HG03139 (cell line): ENCODE measurements at regions not wholly inside any gene's neighbourhood (a gene's known extent, or its start where the extent isn't known, plus 50 kb on each side); places are given as distances from the start of the nearest gene placed in this dataset.
"Not testable (repeated sequence)": the region's sequence is repeated elsewhere in the genome, so short reads cannot be mapped to it uniquely, and the experiment has no call there.

Experiments used
- ATAC-seq: cut with Tn5 transposase; IDR thresholded peaks from one replicate; pipeline ENCODE4 v1.9.1; 2021; ENCODE audit not compliant: unreplicated experiment

DNA sequence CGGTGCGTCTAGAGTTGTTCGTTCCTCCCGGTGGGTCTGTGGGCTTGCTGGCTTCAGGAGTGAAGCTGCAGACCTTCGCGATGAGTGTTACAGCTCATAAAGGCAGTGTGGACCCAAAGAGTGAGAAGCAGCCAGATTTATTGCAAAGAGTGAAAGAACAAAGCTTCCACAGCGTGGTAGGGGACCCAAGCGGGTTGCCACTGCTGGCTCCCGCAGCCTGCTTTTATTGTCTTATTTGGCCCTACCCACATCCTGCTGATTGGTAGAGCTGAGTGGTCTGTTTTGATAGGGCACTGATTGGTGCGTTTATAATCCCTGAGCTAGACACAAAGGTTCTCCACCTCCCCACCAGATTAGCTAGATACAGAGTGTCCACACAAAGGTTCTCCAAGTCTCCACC is 250.4 kb downstream of the GJA1 start:
- ATAC-seq: not testable (repeated sequence)

DNA sequence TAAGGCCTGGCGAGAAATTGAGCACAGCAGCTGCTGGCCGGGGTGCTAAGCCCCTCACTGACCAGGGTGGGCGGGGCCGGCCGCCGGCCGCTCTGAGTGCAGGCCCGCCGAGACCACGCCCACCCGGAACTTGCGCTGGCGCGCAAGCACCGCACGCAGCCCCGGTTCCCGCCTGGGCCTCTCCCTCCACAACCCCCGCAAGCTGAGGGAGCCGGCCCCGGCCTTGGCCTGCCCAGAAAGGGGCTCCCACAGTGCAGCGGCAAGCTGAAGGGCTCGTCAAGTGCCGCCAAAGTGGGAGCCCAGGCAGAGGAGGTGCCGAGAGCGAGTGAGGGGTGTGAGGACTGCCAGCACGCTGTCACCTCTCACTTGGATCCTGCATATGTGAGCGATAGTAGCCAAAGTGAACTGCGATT is 251.2 kb downstream of the GJA1 start:
- ATAC-seq: no peak

DNA sequence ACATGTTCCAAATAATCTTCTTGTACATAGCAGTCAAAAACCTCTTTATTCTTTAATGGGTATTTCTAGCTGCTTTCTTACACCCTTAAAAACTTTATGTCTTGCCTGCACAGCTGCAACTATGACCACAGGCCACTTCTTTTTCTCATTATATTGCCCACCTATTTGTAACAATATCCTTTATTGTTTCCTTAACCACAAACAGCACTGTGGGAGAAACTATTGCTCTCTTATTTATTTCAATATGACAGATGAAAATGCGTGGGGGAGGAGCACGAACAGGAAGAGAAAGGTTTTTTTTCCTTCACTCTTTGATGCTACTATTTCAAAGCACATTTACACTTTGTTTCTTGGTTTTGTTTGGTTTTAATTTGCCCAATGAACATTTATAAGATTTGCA is 253.5 kb downstream of the GJA1 start:
- no peak for ATAC-seq

DNA sequence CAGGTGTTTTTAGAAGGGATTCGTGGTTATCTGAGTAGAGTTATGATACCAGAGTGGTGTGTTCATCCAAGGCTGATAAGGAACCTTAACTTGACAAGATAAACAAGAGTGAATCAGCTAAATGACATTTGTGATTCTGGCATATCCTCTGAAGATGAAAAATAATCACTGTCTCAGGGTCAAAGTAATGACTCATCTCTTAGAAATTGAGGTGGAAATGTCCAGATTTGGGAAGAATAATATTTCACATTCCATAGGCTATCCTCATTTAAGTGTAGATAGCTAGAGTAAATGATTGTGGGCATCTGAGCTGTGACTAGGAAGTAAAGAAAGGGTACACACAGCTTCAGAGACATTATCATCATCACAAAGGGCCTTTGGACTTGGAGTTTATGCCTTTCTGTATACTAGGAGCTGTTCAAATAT is 255.7 kb downstream of the GJA1 start:
- ATAC-seq: no peak

DNA sequence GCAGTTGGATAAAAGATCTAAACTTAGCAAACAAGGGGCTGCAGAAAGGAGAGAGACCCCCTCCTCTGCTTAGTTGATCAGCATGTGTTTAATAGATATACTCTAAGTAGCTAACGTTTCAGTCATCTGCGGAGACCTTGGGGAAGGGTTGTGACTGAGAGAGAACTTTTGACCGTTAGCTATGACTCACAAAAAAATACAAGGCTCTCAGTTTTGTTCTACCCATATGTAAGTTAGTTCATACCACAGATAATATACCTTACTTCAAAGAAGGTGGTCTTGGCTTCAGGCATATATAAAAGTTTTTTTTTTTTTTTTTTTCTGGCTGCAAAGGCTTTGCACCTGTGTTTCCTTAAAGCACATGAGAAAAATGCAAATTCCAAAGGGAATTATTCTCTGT is 258.9 kb downstream of the GJA1 start:
- no peak for ATAC-seq

DNA sequence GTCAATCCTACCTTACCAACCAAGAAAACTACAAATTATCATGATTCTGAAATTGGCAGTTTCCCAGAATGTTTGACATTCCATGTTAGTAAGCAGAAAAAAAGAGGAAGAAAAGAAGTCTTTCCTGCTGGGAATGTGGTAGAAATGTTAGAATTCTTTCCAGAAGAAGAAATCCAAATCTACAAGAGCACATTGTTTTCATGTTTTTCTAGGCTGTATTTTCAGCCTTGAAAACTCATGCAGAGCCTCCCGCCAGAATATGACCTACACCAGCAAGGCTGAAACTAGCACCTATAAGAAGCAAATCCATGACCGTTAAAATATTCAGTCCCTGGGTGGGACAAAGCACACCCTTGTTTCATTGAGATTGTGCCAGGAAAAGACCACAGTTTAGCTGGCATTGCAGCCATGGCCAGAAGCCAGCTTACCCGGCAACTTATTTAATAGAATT is 259.4 kb downstream of the GJA1 start:
- ATAC-seq: no peak

DNA sequence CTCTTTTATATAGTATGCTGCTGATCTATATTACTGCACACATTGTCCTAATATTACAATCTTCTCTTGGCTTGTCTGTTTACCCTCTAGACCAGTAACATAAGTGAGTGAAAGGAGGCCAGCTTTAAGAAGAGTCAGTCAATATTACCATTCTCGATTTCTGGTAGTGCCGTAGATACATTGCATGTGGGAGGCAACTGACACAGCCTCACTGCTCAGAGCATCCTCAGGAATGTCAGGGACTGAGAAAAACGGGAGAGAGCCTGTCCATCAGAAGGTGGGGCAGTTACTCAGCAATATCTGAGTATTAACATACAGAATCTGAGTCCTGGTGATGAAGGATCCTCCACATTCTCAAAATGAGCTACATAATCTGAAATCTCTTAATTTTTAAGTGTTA is 259.9 kb downstream of the GJA1 start:
- ATAC-seq: no peak

DNA sequence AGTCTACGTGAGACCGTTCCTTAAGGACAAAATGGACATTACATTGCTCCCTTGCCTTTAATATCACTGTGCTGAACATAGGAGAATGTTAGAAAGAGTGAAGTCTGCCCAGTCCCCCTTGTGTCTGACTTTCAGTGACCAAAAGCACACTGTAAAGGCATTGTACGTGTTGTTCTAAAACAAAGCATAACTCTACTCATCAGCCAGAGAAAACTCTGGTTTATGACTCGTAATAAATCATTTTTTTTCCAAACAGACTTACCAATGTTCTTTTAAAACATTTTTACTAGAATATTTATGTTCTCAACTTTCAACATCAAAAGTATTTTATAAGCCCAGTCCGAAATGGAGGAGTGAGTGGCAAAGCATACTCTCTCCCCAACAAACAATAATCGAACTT is 262.5 kb downstream of the GJA1 start:
- no peak for ATAC-seq

DNA sequence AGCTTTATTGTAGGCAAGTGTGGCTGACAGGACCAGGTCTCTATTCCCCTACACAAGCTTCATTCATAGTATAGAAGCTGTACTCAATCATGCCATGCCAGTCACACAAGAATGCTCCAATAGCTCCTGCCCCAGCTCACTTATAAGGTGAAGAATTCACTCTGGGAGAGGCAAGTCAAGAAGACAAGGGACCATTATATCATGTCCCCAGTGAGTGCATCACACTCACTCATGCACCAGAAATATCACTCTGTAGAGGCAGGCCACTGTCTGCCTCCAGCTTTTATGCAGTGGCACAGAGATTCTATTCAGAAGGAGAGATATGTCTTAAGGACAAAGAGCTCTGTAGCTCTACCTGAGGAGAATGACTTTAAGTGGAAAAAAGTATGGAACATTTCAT is 263.2 kb downstream of the GJA1 start:
- no peak for ATAC-seq

DNA sequence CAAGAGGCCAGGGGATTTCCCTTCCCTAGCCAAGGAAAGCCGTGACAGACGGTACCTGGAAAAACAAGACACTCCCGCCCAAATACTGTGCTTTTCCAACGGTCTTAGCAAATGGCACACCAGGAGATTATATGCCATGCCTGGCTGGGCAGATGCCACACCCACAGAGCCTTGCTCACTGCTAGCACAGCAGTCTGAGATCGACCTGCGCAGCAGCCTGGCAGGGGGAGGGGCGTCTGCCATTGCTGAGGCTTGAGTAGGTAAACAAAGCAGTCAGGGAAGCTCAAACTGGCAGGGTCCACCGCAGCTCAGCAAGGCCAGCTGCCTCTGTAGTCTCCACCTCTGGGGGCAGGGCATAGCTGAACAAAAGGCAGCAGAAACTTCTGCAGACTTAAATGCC is 267.7 kb downstream of the GJA1 start:
- ATAC-seq: not testable (repeated sequence)

DNA sequence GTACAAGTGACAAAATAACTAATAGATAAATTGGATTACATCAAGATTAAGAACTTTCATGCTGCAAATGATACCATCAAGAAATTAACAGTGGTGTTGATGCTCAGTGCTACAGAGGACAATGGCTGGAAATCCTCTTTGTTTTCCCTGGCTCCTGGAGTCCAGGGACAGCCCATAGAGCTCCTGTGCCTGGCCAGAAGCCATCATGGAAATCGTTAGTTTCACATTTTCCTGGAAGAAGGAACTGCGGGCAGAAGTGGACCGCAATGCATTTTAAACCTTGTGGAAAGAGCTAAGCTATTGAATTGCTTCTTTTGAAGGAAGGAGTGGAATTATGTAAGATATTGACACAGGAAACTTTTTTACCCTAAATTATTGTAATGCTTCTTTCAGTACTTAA is 276.0 kb downstream of the GJA1 start:
- ATAC-seq: no peak

DNA sequence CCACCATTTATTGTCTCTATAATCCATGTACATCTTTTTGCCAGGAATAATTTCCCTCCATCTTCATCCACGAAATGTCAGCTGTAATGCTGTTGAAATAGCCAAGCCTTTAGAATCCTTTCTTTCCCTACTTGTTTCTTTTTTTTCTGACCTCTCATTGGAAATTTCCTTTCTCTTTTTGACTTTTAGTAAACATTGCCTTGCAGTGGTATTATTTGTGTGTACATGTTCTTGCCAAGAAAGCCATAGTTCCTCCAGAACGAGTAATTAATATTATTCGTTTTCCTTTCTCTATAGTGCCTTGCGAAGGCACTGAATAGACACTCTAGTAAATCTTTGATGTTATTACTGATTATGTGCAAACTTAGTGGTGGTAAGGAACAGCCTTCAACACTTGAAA is 282.2 kb downstream of the GJA1 start:
- no peak for ATAC-seq

DNA sequence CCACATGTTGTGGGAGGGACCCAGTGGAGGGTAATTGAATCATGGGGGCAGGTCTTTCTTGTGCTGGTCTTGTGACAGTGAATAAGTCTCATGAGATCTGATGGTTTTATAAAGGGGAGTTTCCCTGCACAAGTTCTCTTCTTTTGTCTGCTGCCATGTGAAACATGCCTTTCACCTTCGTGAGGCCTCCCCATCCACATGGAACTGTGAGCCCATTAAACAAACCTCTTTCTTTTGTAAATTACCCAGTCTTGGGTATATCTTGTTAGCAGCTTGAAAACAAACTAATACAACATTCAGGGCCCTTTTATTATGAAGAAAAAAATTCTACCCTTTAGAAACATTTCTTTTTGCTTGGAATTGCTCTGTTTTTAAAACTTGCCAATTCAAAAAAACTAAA is 285.4 kb downstream of the GJA1 start:
- not testable (repeated sequence) for ATAC-seq

DNA sequence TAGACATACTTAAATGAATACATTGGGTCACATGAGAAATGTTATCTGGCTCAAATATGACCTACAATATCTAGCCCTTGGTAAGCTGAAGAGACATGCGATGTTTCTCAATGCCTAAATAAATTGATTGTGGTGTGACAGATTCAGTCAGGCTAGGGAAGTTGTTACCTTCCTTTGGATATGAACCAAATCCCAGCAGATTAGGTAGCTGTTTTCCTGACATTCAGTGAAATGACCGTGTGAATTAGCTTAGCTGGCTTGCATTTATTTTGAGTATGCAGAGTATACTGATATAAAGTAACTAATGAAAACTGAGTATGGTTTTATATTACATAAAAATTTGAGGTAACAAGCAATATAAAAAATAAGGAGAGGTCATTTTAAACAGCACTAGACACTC is 288.2 kb downstream of the GJA1 start:
- ATAC-seq: no peak

DNA sequence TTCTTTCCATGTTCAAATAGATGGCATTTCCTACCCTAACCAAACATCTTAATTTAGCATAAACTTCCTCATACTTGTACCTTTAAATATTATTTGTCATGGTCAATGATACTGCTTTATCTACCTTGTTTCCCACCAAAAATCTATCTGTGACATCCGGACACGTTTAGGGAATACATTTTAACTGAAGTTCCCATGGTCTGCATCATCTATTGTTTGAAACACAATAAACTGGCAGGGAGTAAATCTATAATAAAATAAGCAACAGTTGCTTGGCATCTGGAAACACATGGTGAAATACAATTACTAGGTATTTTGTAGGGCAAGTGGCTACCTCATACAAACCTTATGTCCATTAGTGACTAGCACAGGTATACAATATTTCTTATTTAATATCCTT is 289.1 kb downstream of the GJA1 start:
- ATAC-seq: no peak

DNA sequence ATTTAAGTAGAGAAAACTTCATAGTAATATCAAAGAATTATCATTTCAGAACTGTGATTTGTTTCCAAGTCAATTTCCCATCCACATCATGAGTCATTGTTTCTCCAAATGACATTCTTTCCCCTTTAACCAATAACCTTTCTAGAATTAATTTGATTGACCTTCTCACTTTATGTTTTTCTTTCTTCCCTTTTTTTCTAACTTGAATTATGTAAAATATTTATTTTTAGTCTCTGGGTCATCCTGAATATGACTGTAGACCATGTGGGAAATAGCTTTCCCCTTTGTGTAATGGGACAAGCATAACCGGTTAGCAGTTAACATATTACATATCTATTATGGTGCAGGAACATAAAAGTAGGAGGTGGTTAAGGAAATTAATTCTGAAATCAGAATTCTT is 291.1 kb downstream of the GJA1 start:
- ATAC-seq: no peak

DNA sequence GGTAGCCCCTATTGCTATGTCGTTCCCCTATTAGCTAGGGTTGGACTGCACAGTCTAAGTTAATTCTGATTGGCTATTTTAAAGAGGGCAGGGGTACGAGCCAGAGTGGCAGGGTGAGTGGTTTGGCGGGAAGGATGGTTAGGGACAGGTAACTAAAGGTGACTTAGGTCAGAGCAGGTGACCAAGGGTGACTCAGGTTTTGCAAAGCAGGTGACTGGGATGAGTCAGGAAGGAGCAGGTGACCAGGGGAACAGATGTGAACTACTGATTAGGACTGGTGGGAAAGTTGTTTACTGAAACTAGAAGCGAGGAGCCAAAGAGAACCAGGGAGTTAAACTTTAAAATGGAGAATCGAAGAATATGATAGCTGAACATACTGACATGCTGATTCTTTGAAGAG is 295.2 kb downstream of the GJA1 start:
- ATAC-seq: no peak

DNA sequence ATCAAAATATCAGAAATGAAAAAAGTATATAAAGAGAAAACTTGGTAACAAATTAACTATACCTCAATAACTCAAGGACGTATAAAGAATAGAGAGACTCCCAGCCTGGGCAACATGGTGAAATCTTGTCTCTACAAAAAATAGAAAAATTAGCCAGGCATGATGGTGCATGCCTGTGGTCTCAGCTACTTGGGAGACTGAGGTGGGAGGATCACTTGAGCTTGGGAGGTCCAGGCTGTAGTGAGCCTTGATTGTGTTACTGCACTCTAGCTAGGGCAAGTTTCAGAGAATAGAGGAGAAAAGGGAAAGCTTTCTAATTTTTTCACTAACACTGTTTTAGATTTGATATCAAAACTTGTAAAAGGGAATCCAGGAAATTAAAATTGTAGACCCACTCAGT is 295.9 kb downstream of the GJA1 start:
- no peak for ATAC-seq

DNA sequence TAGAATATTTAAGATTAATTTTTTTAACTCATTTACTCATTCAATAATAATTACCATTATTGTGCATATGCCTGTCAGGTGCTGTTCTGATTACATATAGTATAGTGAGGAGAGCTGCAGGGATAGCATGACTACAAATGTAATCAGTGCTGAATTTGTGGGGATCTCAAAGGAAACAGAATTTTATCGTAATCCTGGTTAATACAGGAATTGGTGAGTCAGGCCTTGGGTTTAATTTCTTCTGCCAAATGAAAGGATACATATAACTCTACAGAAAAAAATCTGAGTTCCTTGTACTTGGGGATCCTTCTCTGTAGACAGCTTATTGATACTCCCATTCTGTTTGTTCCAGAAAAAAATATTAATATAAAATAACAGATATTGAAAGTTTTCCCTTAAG is 297.2 kb downstream of the GJA1 start:
- ATAC-seq: no peak

DNA sequence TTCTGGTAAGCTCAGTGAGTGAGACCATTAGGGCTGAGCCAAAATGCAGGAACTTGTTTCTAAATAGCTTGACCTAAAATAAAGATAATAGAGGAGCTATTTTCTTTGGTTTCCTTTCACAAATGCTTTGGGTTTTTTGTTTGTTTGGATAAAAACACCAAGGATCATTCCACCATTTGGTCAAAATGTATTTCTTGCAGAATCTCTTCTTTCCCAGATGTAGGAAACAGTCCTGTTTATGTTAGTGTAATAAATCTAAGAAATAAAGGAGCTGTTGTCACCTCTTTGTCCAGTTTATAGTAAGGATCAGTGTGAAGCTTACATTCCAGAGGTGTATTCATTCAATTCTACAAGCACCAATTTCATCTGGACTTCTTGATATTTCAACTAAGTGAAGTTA is 297.8 kb downstream of the GJA1 start:
- no peak for ATAC-seq

DNA sequence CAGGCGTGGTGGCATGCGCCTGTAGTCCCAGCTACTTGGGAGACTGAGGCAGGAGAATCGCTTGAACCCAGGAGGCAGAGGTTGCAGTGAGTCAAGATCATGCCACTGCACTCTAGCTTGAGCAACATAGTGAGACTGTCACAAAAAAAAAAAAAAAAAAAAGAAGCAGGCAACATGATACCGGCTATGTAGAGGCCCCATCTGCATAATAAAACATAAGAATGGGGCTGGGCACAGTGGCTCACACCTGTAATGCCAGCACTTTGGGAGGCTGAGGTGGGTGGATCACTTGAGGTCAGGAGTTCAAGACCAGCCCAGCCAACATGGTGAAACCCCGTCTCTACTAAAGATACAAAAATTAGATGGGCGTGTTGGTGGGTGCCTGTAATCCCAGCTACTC is 304.7 kb downstream of the GJA1 start:
- ATAC-seq: not testable (repeated sequence)

DNA sequence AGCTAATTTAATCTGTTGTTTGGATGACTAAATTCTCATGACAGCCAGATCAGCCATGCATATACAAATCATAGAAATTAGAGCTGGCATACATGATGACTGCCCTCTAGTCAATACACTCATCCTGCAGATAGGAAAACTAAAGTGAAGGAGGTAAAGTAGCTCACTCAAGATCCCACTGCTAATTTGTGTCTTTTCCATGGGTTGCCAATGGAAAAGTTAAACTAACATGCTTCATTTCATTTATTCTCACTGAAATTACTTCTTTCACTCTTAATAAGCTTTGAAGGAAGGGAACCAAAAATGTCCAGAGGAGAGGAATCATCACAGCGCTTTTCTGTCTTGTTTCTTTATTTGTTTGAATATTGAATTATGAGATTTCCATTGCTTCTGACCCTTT is 308.2 kb downstream of the GJA1 start:
- no peak for ATAC-seq

DNA sequence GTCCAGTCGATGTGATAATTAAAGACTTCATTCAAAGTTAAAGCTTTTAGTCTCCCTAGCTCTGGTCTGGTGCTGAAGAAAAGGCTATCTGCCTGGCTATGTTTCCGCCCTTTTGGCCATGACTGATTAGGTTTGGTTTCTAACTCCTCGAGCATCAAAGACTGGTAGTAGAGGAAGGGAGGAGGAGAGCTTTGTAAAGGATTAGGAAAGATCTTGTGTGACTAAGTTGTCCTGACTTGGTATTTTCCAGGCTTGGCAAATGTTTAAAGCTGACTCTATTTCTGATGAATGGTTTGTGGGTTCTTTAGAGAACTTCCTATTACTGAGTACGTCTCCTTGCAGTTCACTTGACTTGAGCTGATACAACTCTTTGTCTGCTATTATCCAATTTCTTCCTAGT is 312.9 kb downstream of the GJA1 start:
- no peak for ATAC-seq

DNA sequence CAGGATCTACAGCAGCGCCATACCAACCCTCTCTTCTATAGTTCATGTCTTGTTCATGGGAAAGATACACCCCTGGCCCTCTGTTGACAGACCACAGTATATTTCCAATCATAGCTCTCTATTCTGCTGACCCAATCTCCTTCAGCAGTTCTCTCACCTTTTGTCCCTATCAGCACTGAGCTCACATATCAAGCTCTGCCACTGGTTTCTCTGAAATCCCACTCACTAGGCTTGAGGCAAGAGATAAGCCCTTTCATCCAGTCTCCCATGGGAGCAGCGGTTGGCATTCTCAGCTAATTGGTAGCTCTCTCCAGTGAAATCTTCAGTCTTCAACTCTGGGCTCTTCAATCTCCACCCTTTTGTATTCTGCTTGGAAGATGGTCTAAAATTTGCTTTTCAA is 313.4 kb downstream of the GJA1 start:
- ATAC-seq: no peak
